ENCODE measurements at regions not wholly inside any gene's neighbourhood (a gene's known extent, or its start where the extent isn't known, plus 50 kb on each side); places are given as distances from the start of the nearest gene placed in this dataset.

GRCh38 chr2:64291181-64291580 lies 147.0 kb upstream of the PELI1 start:
- FAIRE-seq (no peak), DNase-seq (ENCODE audit: low read depth in 1 of 2, low spot score in 2 of 2) (no peak)
- H3K4ac ChIP-seq (replicated peaks; ENCODE audit: insufficient read length, low read depth, low read length), result no peak overlapping the region
- H4K5ac ChIP-seq (ENCODE audit: insufficient read length, low read depth, low read length), result no peak overlapping the region
- H3K9ac ChIP-seq (replicated peaks in 1 of 4; ENCODE audit: extremely low read depth in 1 of 4, low read depth in 3 of 4, low read length in 3 of 4), result no peak overlapping the region
- H3K14ac ChIP-seq (ENCODE audit: insufficient read length), result no peak overlapping the region
- H3K36me3 ChIP-seq (ENCODE audit: control insufficient read depth in 2 of 4, insufficient read depth in 4 of 4, low read length in 3 of 4), result peaks cover 0 to 5% (median 0%) of the 10 kb centered on the region in 4 experiments; a peak in 1 of 8 replicates
- H3K56ac ChIP-seq (replicated peaks; ENCODE audit: insufficient read length, low read depth, low read length), result no peak overlapping the region
- H2AK5ac ChIP-seq (ENCODE audit: low read depth, low read length), result no peak overlapping the region
- no peak overlapping the region for H2BK120ac ChIP-seq (replicated peaks; ENCODE audit: low read depth, low read length)
- 86% methylated on average over 1 of the region's 1 CpG; no CpG with 5 or more reads in 1 of the 2 experiments for WGBS, 2 experiments (ENCODE audit: extremely low coverage in 1 of 2, insufficient coverage in 1 of 2, insufficient read length in 1 of 2, insufficient replicate concordance in 2 of 2, low coverage in 1 of 2, low lambda C conversion rate in 2 of 2, missing lambda C conversion rate in 1 of 2)
- no peaks in the 10 kb centered on the region for H3K9me3 ChIP-seq (ENCODE audit: insufficient read depth in 2 of 2, low read depth in 1 of 2, low read length in 1 of 2)
- peaks cover 7 to 15% (median 11%) of the 10 kb centered on the region in 4 experiments for H3K4me1 ChIP-seq (replicated peaks in 1 of 4; ENCODE audit: control insufficient read depth in 3 of 4, insufficient read depth in 4 of 4, low read length in 3 of 4)
- no peak overlapping the region for H4K91ac ChIP-seq (replicated peaks; ENCODE audit: insufficient read length, low read length)
- H3K79me2 ChIP-seq (ENCODE audit: control insufficient read depth in 1 of 2, insufficient read depth in 2 of 2, low read length in 2 of 2), result no peaks in the 10 kb centered on the region
- H2BK15ac ChIP-seq (ENCODE audit: low read length), result no peak overlapping the region
- H4K8ac ChIP-seq (ENCODE audit: extremely low read depth, insufficient read depth, low read length), result no peak overlapping the region
- no peak overlapping the region for H3K4me3 ChIP-seq (ENCODE audit: extremely low read depth in 1 of 4, insufficient read depth in 2 of 4, low read depth in 3 of 4, low read length in 4 of 4)
- TF ChIP-seq POLR2AphosphoS5 (IDR thresholded peaks at IDR 0.05; ENCODE audit: low read depth, low read length) (no peak), TAF1 (IDR thresholded peaks at IDR 0.05; ENCODE audit: low read depth, low read length) (no peak), KDM5A (IDR thresholded peaks at IDR 0.05; ENCODE audit: low read length) (no peak), HDAC6 (IDR thresholded peaks at IDR 0.05; ENCODE audit: low read depth, low read length) (no peak), SRF (IDR thresholded peaks at IDR 0.05; ENCODE audit: low read depth, low read length) (no peak), JUND (IDR thresholded peaks at IDR 0.05; ENCODE audit: low read length) (no peak), CHD1 (IDR thresholded peaks at IDR 0.05; ENCODE audit: low read depth, low read length) (no peak), FOSL1 (IDR thresholded peaks at IDR 0.05; ENCODE audit: insufficient read depth, low read depth, low read length) (no peak), SP1 (IDR thresholded peaks at IDR 0.05; ENCODE audit: low read depth, low read length) (no peak), TCF12 (IDR thresholded peaks at IDR 0.05; ENCODE audit: low read depth, low read length) (no peak)
- H2BK5ac ChIP-seq (ENCODE audit: low read depth, low read length), result no peak overlapping the region
- H3K27me3 ChIP-seq (replicated peaks in 1 of 4; ENCODE audit: control insufficient read depth in 3 of 4, extremely low read depth in 1 of 4, insufficient read depth in 3 of 4, low read length in 3 of 4), result no peaks in the 10 kb centered on the region
- CTCF ChIA-PET (ENCODE audit: partially characterized antibody), result interaction anchor here (1.2 to 1.7 kb wide), 2 partner anchors 21 to 29 kb away, joined by 3 to 4 read pairs; no protein-coding TSS in a partner anchor
- H3K79me1 ChIP-seq (ENCODE audit: low read depth, low read length), result peaks cover 3% of the 10 kb centered on the region; the same call in 1 of the 2 replicates
- H2BK12ac ChIP-seq (ENCODE audit: low read depth, low read length), result no peak overlapping the region
- POLR2A ChIA-PET (ENCODE audit: partially characterized antibody), result interaction anchor here (1.2 kb wide), 1 partner anchor 21 kb away, joined by 3 read pairs; no protein-coding TSS in a partner anchor
- peaks cover 0 to 4% of the 10 kb centered on the region in 2 experiments for H4K20me1 ChIP-seq (replicated peaks in 1 of 2; ENCODE audit: control insufficient read depth in 1 of 2, insufficient read depth in 2 of 2, low read length in 2 of 2)
- H2AFZ ChIP-seq (ENCODE audit: low read length), result no peak overlapping the region
- no peak overlapping the region for H3K4me2 ChIP-seq (ENCODE audit: insufficient read depth in 1 of 2, low read depth in 2 of 2, low read length in 2 of 2)
- no peak overlapping the region for H3K27ac ChIP-seq (ENCODE audit: low read depth, low read length)
- H3K18ac ChIP-seq (ENCODE audit: extremely low read depth, low read length), result no peak overlapping the region
- H2BK20ac ChIP-seq (ENCODE audit: low read length), result no peak overlapping the region
- no peak overlapping the region for H3K23ac ChIP-seq (ENCODE audit: insufficient read length)
- no peaks in the 10 kb centered on the region; the same call in 1 of the 2 replicates for H3K23me2 ChIP-seq (ENCODE audit: low read depth, low read length)

Measured in H1 (cell line).